MM.1S (cell line): ENCODE measurements at regions not wholly inside any gene's neighbourhood (a gene's known extent, or its start where the extent isn't known, plus 50 kb on each side); places are given as distances from the start of the nearest gene placed in this dataset.

Experiments
- CTCF ChIP-seq: fragments of 300-600 bp; sonication (generic); IDR thresholded peaks from 2 replicates; pipeline ENCODE4 v1.5.1; 2016; ENCODE audit warnings: antibody characterized with exemption, low read length, mixed read lengths
- EZH2 ChIP-seq: fragments of 300-600 bp; sonication (generic); optimal IDR thresholded peaks from 2 replicates; pipeline ENCODE3; 2017; ENCODE audit warnings: low read depth, mild to moderate bottlenecking, antibody characterized with exemption, low read length, mixed read lengths
- EZH2phosphoT487 ChIP-seq: fragments of 300-600 bp; sonication (generic); IDR thresholded peaks from 2 replicates; pipeline ENCODE4 v1.6.1; 2018; ENCODE audit warnings: antibody characterized with exemption, low read length

DNA sequence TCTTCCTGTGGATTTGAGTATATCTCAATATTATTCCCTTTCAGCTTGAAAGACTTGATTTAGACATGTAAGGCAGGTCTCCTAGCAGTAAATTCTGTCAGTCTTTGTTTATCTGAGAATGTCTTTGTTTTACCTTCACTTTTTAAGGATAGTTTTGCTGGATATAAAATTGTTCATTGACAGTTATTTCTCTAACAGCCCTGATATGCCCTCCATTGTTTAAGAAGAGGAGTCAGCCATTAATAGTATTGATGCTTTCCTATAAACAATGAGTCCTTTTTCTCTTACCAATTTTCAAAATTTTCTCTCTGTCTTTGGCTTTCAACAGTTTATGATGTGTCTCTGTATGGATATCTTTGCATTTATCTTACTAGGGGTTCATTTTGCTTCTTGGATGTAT, 163.5 kb upstream of the ANKRD55 start:
- TF ChIP-seq CTCF: no peak
- no peak for TF ChIP-seq EZH2
- no peak for TF ChIP-seq EZH2phosphoT487
